ENCODE measurements at regions not wholly inside any gene's neighbourhood (a gene's known extent, or its start where the extent isn't known, plus 50 kb on each side); places are given as distances from the start of the nearest gene placed in this dataset.

GRCh38 chr3:137554242-137554641, 209.9 kb upstream of the SOX14 start (continued):
- no peak for TF ChIP-seq CTCF (IDR thresholded peaks at IDR 0.05; ENCODE audit: low read depth, low read length, missing input control)

GRCh38 chr3:137568880-137569279, 195.2 kb upstream of the SOX14 start:
- TF ChIP-seq SP1 (IDR thresholded peaks at IDR 0.05) (no peak), YY1 (IDR thresholded peaks at IDR 0.05) (no peak), JUND (IDR thresholded peaks at IDR 0.05) (no peak), FOXA1 (IDR thresholded peaks at IDR 0.05) (no peak), GABPA (IDR thresholded peaks at IDR 0.05 in 1 of 2, conservative IDR thresholded peaks at IDR 0.05 in 1 of 2) (no peak), HNF4G (IDR thresholded peaks at IDR 0.05) (no peak), REST (IDR thresholded peaks at IDR 0.05) (no peak), RAD21 (IDR thresholded peaks at IDR 0.05) (no peak), ZBTB33 (IDR thresholded peaks at IDR 0.05) (no peak), HNF4A (conservative IDR thresholded peaks at IDR 0.05) (no peak), CTCF (IDR thresholded peaks at IDR 0.05; ENCODE audit: low read depth, low read length, missing input control) (no peak), RXRA (IDR thresholded peaks at IDR 0.05) (no peak), FOXA2 (IDR thresholded peaks at IDR 0.05) (no peak), EGR1 (IDR thresholded peaks at IDR 0.05; ENCODE audit: low read depth in 2 of 2) (no peak), MAX (IDR thresholded peaks at IDR 0.05) (no peak), ATF3 (IDR thresholded peaks at IDR 0.05) (no peak), NR2F2 (IDR thresholded peaks at IDR 0.05) (no peak), TAF1 (conservative IDR thresholded peaks at IDR 0.05) (no peak)
- Histone ChIP-seq H3K36me3 (ENCODE audit: control insufficient read depth in 4 of 4, insufficient read depth in 3 of 4, low read depth in 1 of 4, low read length in 3 of 4) (no peaks in the 10 kb centered on the region), H3K9me3 (ENCODE audit: control insufficient read depth in 4 of 4, low read length in 3 of 4) (no peaks in the 10 kb centered on the region), H3K9ac (ENCODE audit: low read depth in 1 of 2, low read length in 2 of 2) (no peak overlapping the region), H3K4me3 (ENCODE audit: low read depth in 1 of 3, low read length in 3 of 3) (no peak overlapping the region), H3K27ac (ENCODE audit: low read depth in 1 of 2, low read length in 2 of 2) (no peak overlapping the region), H3K27me3 (ENCODE audit: control insufficient read depth in 4 of 4, insufficient read depth in 4 of 4, low read length in 3 of 4) (peaks cover 0 to 3% (median 1%) of the 10 kb centered on the region in 4 donors), H3K4me1 (ENCODE audit: control insufficient read depth in 4 of 4, insufficient read depth in 4 of 4, low read length in 3 of 4) (no peaks in the 10 kb centered on the region)
- no peak for DNase-seq (ENCODE audit: low spot score)

Data from liver (tissue), 7 donors.